ENCODE measurements at regions not wholly inside any gene's neighbourhood (a gene's known extent, or its start where the extent isn't known, plus 50 kb on each side); places are given as distances from the start of the nearest gene placed in this dataset.
"Not testable (repeated sequence)": the region's sequence is repeated elsewhere in the genome, so short reads cannot be mapped to it uniquely, and the experiment has no call there.

DNA sequence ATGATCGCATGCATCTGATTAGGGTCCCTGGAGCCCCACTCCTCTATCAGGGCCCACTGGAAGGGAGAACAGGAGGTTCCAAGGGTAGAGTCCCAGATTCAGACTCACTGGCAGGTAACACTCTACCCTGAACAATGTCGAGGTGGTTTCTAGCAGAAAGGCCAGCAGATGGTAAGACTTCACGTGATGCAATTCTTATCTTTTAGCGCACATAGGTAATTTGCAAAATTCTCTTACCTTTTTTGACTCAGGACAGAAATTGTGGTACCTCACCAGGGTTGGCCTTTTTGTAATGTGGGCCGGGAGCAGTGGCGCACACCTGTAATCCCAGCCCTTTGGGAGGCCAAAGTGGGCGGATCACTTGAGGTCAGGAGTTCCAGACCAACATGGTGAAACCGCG is 228.1 kb upstream of the JARID2 start:
- H3K36me3 ChIP-seq: no peaks in the 10 kb centered on the region
- no peak for DNase-seq (ENCODE audit: low spot score in 2 of 2)
- TF ChIP-seq, protein P1, sequence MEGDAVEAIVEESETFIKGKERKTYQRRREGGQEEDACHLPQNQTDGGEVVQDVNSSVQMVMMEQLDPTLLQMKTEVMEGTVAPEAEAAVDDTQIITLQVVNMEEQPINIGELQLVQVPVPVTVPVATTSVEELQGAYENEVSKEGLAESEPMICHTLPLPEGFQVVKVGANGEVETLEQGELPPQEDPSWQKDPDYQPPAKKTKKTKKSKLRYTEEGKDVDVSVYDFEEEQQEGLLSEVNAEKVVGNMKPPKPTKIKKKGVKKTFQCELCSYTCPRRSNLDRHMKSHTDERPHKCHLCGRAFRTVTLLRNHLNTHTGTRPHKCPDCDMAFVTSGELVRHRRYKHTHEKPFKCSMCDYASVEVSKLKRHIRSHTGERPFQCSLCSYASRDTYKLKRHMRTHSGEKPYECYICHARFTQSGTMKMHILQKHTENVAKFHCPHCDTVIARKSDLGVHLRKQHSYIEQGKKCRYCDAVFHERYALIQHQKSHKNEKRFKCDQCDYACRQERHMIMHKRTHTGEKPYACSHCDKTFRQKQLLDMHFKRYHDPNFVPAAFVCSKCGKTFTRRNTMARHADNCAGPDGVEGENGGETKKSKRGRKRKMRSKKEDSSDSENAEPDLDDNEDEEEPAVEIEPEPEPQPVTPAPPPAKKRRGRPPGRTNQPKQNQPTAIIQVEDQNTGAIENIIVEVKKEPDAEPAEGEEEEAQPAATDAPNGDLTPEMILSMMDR (IDR thresholded peaks at IDR 0.05): no peak
- intact Hi-C loops (cut with DNase I): no loop called here
- no peaks in the 10 kb centered on the region for H3K4me1 ChIP-seq
- no peak overlapping the region for H3K27ac ChIP-seq
- no peaks in the 10 kb centered on the region for H3K27me3 ChIP-seq
- H3K4me3 ChIP-seq: no peak overlapping the region
- no peaks in the 10 kb centered on the region for H3K9me3 ChIP-seq

DNA sequence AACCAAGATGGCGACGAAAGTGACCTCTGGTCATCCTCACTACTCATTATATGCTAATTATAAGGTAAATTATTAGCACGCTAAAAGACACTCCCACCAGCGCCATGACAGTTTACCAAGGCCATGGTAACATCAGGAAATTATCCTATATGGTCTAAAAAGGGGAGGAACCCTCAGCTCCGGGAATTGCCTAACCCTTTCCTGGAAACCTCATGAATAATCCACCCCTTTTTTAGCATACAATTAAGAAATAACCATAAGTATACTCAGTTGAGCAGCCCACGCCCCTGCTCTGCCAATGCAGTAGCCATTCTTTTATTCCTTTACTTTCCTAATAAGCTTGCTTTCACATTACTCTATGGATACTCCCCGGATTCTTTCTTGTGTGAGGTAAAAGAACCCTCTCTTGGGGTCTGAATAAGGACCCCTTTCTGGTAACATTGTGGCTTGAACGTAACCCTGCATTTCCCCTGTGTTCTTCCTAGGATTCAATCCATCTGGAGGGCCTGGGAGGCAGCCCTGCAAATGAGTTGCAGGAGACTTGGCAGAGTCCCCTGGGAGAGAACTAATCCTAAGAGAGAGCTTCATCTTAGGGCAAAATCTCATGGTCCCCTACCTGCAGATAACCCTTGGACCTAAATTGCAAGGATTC is 225.6 kb upstream of the JARID2 start:
- Histone ChIP-seq H3K9me3 (no peaks in the 10 kb centered on the region), H3K4me1 (no peaks in the 10 kb centered on the region), H3K36me3 (no peaks in the 10 kb centered on the region), H3K27ac (no peak overlapping the region), H3K4me3 (no peak overlapping the region), H3K27me3 (no peaks in the 10 kb centered on the region)
- intact Hi-C loops (cut with DNase I): no loop called here
- no peak for DNase-seq (ENCODE audit: low spot score in 2 of 2)
- TF ChIP-seq, protein P1 (IDR thresholded peaks at IDR 0.05): no peak

DNA sequence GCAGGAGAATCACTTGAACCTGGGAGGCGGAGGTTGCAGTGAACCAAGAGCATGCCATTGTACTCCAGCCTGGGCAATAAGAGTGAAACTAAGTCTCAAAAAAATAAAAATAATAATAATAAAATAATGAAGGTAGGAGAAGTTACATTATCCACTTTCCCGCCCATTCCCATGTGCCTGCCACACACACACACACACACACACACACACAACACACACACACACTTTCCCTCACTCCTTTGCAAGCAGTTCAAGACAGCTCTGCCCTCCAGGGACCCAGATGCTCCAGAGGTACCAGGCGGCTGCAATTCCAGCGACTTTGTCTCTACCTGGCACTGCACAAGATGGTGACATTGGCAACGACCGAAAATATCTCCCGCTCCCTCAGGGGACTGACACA is 224.8 kb upstream of the JARID2 start:
- no peaks in the 10 kb centered on the region for H3K36me3 ChIP-seq

DNA sequence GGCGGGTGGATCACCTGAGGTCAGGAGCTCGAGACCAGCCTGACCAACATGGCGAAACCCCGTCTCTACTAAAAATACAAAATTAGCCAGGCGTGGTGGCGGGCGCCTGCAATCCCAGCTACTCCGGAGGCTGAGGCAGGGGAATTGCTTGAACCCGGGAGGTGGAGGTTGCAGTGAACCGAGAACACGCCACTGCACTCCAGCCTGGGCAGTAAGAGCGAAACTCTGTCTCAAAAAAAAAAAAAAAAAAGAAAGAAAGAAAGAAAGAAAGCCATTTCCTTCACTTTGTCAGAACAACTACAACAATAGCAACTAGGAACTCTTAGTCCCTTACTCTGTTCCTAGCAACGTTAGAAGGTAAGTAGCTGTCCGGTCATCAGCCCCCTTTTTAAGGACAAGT is 222.9 kb upstream of the JARID2 start:
- H3K36me3 ChIP-seq; H3K4me3 ChIP-seq; intact Hi-C loops (cut with DNase I); DNase-seq (ENCODE audit: low spot score in 2 of 2); H3K4me1 ChIP-seq; H3K9me3 ChIP-seq; H3K27me3 ChIP-seq; H3K27ac ChIP-seq: not testable (repeated sequence)

More for the DNA sequence above, 224.8 kb upstream of the JARID2 start:
- H3K27ac ChIP-seq: no peak overlapping the region
- no peaks in the 10 kb centered on the region for H3K4me1 ChIP-seq
- H3K4me3 ChIP-seq: no peak overlapping the region
- H3K27me3 ChIP-seq: no peaks in the 10 kb centered on the region
- TF ChIP-seq, protein P1 (IDR thresholded peaks at IDR 0.05): no peak
- H3K9me3 ChIP-seq: no peaks in the 10 kb centered on the region
- intact Hi-C loops (cut with DNase I): no loop called here
- no peak for DNase-seq (ENCODE audit: low spot score in 2 of 2)

DNA sequence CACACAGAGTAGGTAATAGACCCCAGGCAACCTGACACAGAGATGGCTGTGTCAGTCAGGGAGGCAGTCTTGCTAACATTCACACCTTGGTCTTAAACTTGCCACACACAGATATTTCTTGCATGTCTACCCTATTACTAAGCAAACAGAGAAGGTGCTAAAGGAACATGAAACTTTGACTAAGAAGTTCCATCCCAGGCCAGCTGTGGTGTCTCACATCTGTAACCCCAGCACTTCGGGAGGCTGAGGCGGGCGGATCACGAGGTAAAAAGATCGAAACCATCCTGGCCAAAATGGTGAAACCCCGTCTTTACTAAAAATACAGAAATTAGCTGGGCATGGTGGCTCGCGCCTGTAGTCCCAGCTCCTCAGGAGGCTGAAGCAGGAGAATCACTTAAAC is 222.4 kb upstream of the JARID2 start:
- no peaks in the 10 kb centered on the region for H3K36me3 ChIP-seq
- intact Hi-C loops (cut with DNase I): no loop called here
- H3K27ac ChIP-seq: no peak overlapping the region
- no peak for DNase-seq (ENCODE audit: low spot score in 2 of 2)
- TF ChIP-seq, protein P1 (IDR thresholded peaks at IDR 0.05): no peak
- no peaks in the 10 kb centered on the region for H3K9me3 ChIP-seq
- H3K4me3 ChIP-seq: no peak overlapping the region
- no peaks in the 10 kb centered on the region for H3K4me1 ChIP-seq
- no peaks in the 10 kb centered on the region for H3K27me3 ChIP-seq

DNA sequence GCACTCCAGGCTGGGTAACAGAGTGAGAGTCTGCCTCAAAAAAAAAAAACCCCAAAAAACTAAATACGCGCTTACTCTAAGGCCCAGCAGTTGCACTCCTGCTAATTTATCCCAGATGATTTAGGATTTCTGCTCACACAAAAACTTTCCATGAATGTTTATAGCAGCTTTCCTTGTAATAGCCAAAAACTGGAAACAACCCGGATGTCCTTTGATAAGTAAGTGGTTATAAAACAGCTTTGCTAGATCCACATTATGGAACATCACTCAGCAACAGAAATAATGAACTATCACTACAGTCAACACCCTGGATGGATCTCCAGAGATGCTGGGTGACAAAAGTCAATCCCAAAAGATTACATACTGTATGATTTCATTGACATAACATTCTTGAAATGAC is 220.4 kb upstream of the JARID2 start:
- Histone ChIP-seq H3K4me3 (no peak overlapping the region), H3K9me3 (peaks cover 0 to 4% of the 10 kb centered on the region in 2 donors), H3K36me3 (no peaks in the 10 kb centered on the region), H3K27me3 (no peaks in the 10 kb centered on the region), H3K27ac (no peak overlapping the region), H3K4me1 (no peaks in the 10 kb centered on the region)
- intact Hi-C loops (cut with DNase I): no loop called here
- TF ChIP-seq, protein P1 (IDR thresholded peaks at IDR 0.05): no peak
- DNase-seq (ENCODE audit: low spot score in 2 of 2): no peak
